ENCODE measurements at regions not wholly inside any gene's neighbourhood (a gene's known extent, or its start where the extent isn't known, plus 50 kb on each side); places are given as distances from the start of the nearest gene placed in this dataset.

- no peak overlapping the region for H3K4me3 ChIP-seq (ENCODE audit: low read depth, low read length)
- no peak for DNase-seq (ENCODE audit: low read depth)
- TF ChIP-seq CTCF (IDR thresholded peaks at IDR 0.05; ENCODE audit: insufficient read depth, low read depth, low read length, missing control alignments): no peak
These were observed 86.4 kb downstream of the CYP26A1 start for GRCh38 chr10:93160140-93160539.

DNA sequence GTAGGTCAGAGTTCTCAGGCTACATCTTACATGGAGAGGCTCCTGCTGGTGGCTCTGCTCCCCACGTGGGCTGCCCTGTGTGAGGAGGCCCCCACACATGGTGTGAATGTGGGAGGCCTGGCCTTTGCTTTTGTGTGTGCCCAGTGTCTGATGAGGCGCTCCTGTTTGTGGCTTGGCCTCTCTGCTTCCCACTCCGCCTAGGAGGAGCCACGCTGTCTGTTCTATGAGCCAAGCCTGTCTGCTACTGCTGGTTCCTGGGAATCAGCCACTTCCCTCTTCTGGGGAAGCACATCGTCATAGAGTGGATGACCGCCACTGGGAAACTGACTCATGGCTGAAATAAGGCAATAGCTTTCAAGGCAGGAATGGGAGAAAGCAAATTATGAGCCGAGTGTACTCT, 87.1 kb downstream of the CYP26A1 start:
- H3K4me3 ChIP-seq (ENCODE audit: low read depth, low read length): no peak overlapping the region
- DNase-seq (ENCODE audit: low read depth): no peak
- TF ChIP-seq CTCF (IDR thresholded peaks at IDR 0.05; ENCODE audit: insufficient read depth, low read depth, low read length, missing control alignments): no peak

DNA sequence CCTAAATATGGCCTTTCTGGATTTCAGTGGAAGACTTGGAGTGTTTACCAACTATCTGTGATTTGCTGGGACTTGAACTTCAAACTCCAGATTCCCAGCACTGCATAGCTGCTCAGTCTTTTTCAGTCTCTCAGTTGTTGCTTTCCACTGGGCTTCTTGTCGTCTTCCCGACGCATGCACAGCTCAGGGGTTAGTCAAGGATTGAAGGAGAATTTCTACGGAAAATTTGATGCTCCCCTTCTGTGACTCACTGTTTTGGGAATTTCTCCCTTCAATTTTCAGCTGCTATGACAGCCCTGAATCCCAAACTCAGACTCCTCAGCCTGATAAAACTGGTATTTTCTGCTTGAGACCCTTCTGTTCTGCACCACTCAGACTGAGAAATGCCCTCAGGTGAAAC, 91.7 kb downstream of the CYP26A1 start:
- TF ChIP-seq CTCF (IDR thresholded peaks at IDR 0.05; ENCODE audit: insufficient read depth, low read depth, low read length, missing control alignments): no peak
- no peak overlapping the region for H3K4me3 ChIP-seq (ENCODE audit: low read depth, low read length)
- no peak for DNase-seq (ENCODE audit: low read depth)

DNA sequence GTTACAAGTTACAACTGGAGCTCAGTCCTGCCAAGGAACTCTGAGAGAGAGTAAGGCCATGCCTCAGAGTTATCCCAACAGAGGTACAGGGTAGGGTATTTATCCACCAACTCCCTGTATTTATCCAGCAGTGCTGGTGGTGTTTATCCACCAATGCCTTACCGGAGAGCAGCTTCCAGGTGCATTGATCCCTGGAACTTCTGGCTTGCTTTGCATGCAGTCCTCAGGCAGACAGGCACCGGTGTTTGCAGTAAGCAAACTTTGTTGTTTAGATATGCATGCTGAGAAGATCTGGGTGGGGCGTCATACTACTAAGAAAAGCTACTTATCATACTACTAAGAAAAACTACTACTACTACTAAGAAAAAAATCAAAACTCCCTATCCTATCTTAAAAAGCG, 92.4 kb downstream of the CYP26A1 start:
- H3K4me3 ChIP-seq (ENCODE audit: low read depth, low read length): no peak overlapping the region
- no peak for TF ChIP-seq CTCF (IDR thresholded peaks at IDR 0.05; ENCODE audit: insufficient read depth, low read depth, low read length, missing control alignments)
- DNase-seq (ENCODE audit: low read depth): no peak

DNA sequence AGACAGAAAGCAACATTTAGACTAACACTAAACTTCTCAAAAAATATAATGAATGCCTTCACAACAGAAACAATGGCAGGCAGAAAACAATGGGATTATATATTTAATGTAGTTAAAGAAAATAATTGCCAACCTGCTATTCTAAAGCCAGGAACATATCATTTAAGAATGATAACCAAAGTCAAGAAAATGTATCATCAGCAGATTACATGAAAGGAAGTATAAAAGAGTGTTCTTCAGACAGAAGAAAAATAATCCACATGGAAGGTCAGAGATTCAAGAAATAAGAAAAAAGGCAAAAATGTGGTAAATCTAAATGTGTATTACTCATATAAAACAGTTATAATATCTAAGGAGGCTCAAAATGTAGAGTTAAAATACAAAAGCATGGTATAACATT, 98.1 kb downstream of the CYP26A1 start:
- no peak for TF ChIP-seq CTCF (IDR thresholded peaks at IDR 0.05; ENCODE audit: insufficient read depth, low read depth, low read length, missing control alignments)
- H3K4me3 ChIP-seq (ENCODE audit: low read depth, low read length): no peak overlapping the region
- DNase-seq (ENCODE audit: low read depth): no peak

DNA sequence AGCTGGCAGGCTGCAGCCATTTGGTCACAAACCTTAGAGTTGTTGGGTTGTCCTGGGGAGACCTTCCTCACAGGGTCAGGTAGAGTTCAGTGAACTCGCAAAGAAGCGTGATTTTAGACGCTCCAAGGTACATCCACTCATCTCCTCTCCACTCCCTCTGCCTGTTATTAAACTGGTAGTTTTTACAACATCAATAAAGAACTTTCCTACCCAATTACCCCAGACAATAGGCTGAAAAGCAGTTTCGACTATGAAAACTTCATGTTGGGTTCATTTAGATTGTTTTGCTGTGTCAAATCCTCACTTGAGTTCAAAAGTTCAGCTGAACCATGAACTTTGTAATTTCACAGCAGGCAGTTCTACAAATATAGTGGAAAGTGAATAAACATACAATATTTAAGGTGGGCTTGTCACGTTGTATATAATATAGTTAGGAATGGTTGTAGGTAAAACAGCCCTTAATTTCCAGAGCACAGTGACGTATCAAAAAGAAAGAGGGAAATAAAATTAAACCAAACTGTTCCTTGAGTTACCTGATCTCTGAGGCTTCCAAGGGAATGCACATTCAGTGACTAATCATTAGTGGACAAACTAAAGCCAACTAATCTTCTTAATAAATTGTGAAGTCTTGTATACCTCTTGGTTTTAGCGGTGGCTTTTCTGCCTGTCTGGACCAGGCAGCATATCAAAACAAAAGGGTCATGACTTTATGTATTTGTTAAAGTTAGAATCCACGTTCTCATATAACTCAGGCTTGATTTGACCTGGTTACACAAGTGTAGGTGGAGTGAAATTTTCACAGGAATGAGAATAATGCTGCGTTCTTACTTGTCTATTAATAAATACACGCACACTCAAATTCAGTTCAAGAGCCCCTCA, 100.5 kb downstream of the CYP26A1 start:
- H3K4me3 ChIP-seq (ENCODE audit: low read depth, low read length): no peak overlapping the region
- DNase-seq (ENCODE audit: low read depth): no peak
- TF ChIP-seq CTCF (IDR thresholded peaks at IDR 0.05; ENCODE audit: insufficient read depth, low read depth, low read length, missing control alignments): no peak

- TF ChIP-seq CTCF (IDR thresholded peaks at IDR 0.05; ENCODE audit: insufficient read depth, low read depth, low read length, missing control alignments): no peak
- DNase-seq (ENCODE audit: low read depth): no peak
- H3K4me3 ChIP-seq (ENCODE audit: low read depth, low read length): no peak overlapping the region
These were observed 101.8 kb downstream of the CYP26A1 start for GRCh38 chr10:93175490-93175889.
